ENCODE measurements at regions not wholly inside any gene's neighbourhood (a gene's known extent, or its start where the extent isn't known, plus 50 kb on each side); places are given as distances from the start of the nearest gene placed in this dataset.

DNA sequence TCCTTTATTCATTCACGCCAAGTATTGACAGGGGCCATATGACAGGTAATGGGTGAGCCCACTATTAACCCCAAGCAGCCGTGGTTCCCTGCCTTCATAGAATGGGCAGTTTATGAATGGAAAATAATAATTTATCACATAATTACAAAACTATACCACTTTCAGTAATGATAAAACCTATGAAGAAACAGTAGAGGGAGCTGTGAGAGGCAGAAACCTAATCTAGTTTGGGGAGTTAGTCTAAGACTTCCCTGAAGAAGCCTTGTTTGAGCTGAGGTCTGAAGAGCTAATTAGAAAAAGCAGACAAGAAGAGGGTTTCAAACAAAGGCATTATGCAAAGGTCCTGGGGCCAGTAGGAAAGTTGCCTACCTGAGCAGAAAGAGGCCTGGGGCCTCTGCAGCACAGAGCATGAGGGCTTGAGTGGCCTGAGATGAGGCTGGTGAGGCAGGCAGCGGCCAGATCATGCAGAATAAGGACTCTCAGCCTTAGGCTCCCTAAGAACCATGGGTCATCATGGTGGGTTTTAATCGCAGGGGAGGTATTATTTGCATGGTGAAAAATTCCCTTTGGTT is 142.8 kb downstream of the ATG4C start:
- TF ChIP-seq POLR2A (IDR thresholded peaks at IDR 0.05; ENCODE audit: low read length) = no peak
- no peak for TF ChIP-seq GATA1 (IDR thresholded peaks at IDR 0.05; ENCODE audit: low read depth, low read length)

Data from erythroblast (primary cell).